ENCODE measurements at regions not wholly inside any gene's neighbourhood (a gene's known extent, or its start where the extent isn't known, plus 50 kb on each side); places are given as distances from the start of the nearest gene placed in this dataset.
"Not testable (repeated sequence)": the region's sequence is repeated elsewhere in the genome, so short reads cannot be mapped to it uniquely, and the experiment has no call there.

DNA sequence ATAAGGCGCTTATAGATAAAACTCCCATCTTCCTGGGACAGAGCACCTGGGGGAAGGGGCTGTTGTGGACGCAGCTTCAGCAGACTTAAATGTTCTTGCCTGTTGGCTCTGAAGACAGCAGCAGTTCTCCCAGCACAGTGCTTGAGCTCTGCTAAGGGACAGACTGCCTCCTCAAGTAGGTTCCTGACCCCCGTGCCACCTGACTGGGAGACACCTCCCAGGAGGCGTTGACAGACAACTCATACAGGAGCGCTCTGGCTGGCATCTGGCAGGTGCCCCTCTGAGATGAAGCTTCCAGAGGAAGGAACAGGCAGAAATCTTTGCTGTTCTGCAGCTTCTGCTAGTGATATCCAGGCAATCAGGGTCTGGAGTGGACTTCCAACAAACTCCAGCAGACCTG lies 383.1 kb upstream of the EMCN start:
- DNase-seq (ENCODE audit: low spot score), result not testable (repeated sequence)

DNA sequence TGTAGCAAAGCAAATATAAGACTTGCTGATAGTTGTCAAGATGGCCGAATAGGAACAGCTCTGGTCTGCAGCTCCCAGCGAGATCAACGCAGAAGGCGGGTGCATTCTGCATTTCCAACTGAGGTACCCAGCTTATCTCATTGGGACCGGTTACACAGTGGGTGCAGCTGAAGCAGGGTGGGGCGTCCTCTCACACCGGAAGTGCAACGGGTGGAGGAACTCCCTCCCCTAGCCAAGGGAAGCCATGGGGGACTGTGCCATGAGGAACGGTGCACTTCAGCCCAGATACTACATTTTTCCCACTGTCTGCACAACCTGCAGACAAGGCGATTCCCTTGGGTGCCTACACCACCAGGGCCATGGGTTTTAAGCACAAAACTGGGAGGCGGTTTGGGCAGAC lies 382.3 kb upstream of the EMCN start:
- no peak for DNase-seq (ENCODE audit: low spot score)

DNA sequence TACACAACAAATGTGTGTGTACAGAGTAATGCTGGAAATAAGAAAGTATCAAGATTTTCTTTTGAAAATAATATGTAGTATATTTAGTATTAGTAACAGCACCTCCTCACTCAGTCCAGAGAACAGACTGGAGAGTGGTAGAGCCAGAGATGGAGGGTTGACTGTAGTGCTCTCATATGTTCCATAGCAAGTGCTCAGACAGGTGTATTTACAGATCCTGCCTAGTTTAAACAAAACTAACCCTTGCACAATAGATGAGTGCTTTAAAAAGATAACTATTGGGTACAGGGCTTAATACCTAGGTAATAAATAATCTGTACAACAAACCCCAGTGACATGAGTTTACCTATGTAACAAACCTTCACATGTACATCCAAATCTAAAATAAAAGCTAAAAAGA lies 381.0 kb upstream of the EMCN start:
- DNase-seq (ENCODE audit: low spot score), result no peak

DNA sequence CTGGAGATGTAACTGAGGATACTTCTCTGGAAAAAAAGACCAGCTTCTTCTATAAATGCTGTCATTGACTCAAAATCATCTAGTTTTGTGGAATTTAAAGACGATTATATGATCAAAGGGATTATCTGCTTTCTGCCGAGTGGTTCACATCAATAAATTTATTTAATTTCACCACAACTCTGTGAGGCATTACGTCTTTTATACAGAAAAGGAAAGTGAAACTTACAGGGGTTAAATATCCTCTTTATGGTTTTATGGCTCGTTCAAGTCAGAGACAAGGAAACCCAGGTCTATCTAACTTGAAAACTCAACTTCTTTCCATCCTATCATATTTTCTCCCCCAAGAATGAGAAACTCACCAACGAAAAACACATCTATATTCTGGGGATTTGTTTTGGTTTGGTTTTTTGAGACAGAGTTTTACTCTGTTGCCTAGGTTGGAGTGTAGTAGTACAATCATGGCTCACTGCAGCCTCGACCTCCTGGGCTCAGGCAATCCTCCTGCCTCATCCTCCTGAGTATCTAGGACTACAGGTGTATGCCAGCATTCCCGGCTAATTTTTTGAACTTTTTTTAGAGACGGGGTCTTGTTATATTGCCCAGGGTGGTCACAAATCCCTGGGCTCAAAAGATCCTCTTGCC lies 377.9 kb upstream of the EMCN start:
- no peak for DNase-seq (ENCODE audit: low spot score)

DNA sequence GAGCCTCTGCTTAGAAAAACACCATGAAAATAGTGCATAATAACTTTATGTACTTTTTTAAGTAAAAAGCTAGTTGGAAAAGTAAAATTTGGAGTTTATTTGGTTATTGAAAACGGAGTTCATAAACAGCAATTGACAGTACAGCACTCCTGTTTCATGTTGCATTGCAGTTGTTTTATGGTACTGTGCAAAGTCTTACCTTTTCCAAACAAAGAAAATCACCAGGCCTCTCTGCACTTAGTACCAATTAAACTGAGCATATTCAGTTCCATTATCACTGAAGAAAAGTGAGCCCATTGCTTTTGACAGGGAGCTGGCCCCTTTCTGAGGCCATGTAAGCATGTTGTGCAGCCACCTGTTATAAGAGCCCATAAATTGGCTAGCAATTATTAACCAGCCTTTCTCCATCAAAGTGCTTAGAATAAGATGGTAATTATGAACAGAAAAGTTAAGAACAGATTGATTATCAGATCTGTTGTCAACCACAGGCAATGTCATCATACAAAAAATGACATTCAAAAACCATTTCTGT lies 376.6 kb upstream of the EMCN start:
- DNase-seq (ENCODE audit: low spot score), result no peak

DNA sequence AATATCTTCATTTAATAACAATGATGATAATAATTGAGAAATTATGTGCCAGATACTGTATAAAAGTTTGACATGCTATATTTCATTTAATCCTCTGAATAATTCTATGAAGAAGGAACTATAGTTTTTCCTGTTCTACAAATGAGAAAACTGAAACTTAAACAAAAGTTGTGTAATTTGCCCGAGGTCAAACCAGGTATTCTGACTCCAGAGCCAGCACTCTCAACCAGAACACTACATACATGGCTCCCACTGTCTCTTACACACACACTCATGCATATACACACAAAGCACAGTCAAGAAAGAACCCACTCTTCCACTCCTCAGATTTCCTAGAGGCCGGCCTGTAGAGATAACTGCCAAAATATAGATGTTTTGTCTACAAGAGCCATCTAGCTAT lies 374.0 kb upstream of the EMCN start:
- DNase-seq (ENCODE audit: low spot score), result no peak

DNA sequence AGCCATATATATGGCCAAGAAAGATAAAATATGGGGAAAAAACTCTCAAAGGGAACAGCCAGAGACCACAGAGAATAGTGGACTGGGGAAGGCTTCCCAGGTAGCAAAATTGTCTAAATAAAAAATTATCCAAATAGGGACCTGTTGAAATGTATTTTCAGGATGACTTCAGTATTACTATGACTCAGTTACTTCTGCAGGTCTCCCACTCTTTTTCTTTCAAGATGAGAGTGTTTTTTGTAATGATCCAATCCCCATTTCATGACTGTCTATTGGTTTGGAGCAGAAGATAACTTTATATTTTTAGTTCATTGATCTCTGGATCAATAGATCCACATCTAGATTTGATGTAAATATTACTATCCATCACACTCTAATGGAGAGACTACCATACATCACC lies 372.1 kb upstream of the EMCN start:
- no peak for DNase-seq (ENCODE audit: low spot score)

DNA sequence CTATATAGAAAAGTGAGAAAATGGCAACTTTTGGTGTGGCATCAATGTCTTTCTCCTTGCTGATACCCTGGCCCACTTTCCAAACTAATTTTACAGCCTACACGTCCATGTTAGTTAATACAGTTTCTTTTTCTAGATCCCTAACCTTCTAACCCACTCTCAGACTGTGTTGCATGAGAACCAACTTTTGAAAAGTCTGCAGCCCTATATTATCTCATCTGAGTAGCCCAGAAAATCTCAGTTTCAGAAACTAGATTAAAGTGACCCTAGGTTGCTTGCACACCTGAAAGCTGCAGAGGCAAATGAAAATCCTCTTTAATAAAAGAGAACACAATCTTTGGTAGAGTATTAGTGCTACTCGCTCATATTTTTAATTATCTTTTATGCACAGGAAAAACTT lies 371.6 kb upstream of the EMCN start:
- no peak for DNase-seq (ENCODE audit: low spot score)

DNA sequence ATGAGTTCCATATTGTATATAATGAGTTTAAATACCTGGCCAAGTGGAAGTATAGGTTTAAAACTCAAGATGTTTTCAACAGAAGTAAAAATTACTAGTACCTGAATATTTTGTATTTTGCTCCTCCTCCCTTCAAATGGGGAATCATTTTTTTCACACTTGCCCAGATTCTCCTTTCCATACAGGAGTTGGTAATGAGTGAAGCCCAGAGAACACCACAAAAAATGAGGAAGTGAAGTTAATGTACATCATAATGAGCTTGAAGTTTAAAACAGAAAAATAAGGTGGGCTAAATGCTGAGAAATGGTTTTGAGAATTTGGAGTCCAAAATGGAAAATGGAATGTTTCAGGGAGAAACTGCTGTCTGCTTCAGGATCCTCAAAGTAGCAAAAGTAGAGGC lies 364.8 kb upstream of the EMCN start:
- no peak for DNase-seq (ENCODE audit: low spot score)

DNA sequence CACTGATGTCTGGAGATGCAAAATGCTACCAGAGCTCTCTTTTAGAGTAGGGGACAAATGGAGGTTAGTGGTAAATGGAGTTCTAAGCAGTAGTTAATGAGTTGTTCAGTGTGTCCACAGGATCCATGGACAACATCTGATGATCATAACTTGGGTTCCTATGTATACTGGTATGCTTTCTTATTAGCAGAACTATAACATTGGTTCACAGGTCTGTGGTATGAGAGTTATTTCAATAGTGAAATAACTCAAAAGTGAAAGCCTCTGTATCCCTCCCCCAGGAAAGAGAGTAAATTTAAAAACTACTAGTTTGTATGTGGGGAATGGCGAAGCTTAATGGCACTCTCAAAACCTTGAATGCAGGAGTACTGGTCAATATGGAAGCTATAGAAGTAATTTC lies 363.5 kb upstream of the EMCN start:
- DNase-seq (ENCODE audit: low spot score), result no peak

DNA sequence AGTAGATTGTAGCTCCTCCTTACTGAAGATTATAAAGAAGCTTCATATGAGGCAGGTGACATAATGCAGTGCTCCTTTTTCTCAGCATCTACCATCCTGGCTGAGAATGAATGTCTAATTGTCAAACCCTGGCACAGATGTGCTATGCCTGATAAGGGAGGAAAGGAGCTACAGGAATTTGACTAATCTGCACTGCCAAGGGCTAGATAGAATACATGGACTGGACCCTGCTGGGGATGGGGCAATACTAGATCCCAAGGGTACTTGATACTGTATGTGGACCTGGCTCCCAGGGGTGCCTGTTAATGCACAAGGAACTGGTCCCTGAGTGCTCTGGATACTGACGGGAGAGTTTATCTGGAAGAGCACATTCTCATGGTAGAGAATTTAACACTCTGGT lies 362.2 kb upstream of the EMCN start:
- DNase-seq (ENCODE audit: low spot score), result peak; percentile 13

DNA sequence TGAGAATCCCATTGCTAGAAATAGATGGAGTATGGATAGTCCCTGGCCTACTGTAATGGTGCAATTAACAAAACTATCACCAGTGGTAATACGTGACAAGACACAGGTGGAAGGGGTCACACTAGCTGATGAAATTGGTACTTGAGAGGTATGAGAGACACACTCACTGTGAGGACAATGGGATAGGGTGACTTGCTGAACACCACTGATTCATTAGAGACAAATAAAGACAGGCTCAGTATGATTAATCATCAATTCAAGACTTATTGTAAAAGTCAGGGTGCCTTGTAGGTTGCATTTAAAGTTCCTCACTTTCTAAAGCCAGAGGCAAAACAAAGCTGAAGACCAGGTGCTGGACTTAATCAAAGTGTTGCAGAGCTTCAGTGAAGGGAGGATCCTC lies 361.6 kb upstream of the EMCN start:
- DNase-seq (ENCODE audit: low spot score), result no peak

DNA sequence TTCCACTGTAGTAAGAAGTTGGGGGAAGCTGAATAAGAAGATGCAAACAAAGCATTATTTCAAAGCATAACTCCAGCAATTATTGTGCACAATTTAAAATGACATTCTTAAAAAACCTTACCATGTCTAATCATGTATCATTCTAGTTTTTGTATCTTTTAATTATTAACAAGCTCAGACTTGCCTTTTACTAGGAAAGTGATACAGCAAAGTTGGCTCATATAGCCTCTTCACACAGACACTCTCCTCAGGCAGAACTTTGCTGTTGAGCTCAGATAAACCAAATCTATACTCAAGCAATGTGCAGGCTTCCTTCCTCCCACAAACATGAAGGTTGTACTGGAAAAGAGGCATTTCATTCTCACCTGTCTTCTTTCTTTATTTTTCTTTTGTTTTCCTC lies 358.7 kb upstream of the EMCN start:
- no peak for DNase-seq (ENCODE audit: low spot score)

DNA sequence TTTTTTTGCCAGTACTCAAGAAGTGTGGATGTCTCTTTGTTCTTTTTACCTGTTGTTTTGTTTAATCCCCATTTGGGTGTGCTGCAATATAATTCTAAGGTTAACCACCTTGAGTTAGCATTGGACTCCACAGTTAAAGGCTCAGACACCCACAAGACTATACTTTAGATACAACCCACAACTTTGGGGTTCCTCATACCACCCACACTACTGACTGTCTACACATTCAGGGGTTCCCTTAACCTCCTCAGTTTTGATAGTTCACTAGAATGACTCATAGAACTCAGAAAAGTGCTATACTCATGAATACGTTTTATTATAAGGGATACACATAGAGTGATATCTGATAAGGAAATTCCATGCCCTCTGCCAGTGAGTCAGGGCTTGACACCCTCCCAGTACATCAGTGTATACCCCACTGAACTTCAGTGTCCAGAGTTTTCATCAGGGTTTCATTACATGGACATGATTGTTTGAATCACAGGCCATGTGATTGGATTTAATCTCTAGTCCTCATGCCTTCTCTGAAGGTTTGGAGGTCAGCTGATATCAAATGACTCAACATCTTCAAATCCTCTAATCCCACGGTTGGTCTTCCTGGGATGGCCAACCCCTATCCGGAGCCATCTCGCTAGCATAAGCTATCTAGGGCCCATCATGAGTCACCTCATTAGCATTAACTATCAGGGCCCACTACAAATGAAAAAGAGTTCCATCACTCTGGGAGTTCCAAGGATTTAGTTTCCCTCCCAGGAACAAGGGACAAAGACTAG lies 357.7 kb upstream of the EMCN start:
- no peak for DNase-seq (ENCODE audit: low spot score)

DNA sequence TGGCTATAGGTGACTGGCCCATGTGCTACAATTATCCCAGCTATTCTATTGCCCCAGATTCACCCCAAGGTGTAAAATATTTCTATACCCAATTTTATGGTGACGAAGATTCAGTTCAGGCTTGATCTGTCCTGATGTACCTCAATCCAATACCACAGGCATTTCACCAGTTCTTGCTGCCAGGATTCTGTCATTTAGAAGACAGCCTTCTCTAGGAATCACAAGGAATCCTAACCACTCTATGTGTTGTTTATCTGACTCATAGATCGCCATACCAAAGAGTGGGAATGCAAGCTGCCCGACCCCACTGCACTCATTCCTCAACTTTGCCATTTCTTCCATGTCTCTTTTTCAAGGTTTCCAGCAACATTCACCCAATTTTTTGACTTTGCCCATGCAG lies 355.0 kb upstream of the EMCN start:
- no peak for DNase-seq (ENCODE audit: low spot score)

DNA sequence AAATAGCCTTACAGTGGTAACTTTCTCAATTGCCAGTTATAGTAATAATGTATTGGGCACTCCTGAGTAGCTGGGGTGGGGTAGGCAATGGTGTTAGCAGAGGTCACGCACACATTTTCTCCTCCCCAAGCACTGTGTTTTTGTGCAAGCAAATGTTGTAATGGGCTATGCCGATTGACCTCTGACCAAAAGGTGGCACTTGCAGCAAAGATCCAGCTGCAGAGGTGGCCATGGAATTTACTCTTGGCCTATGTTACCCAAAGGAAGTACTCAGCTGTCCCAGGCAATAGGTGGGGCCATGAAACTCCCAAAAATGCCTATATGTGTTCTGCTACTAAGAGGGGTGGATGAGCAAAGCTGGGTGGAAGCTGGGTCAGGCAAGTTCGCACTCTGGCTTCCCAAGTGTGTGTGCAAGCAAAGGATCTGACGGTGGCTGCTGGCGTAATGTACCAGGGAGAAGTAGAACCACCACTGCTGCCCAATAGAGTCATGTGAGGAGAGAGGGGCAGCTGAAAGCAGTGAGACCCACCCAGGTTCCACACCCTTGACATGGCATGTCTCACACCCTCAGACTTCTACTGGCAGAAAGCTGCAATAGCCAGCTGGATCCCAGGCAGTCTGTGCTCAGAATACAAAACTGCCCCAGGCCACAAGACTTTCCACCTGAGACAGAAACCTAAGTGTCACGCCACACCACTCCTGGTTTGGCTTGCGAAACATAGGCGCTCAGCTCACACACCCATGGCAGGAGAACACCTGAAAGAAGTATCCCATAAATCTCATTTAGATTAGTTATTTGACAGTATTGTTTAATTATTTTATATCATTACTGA lies 353.3 kb upstream of the EMCN start:
- no peak for DNase-seq (ENCODE audit: low spot score)

DNA sequence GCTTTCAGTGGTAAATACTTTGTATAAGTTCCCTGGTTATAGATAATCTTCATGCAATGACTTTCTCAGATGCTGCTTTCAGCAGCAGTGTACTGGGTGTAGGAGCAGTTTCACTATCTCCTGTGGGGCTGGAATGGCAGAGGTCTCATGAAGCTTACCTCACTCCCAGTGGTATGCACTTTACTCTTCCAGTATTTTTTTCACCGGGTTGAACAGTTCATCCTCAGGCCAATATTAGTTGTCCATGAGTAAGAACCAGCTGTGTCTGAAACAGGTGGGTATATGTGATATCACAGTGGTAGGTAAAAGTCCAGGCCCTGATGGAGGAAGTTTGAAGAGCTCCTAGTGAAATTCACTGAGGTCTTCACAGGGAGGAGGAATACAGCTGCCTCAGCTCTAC lies 351.5 kb upstream of the EMCN start:
- DNase-seq (ENCODE audit: low spot score), result no peak

DNA sequence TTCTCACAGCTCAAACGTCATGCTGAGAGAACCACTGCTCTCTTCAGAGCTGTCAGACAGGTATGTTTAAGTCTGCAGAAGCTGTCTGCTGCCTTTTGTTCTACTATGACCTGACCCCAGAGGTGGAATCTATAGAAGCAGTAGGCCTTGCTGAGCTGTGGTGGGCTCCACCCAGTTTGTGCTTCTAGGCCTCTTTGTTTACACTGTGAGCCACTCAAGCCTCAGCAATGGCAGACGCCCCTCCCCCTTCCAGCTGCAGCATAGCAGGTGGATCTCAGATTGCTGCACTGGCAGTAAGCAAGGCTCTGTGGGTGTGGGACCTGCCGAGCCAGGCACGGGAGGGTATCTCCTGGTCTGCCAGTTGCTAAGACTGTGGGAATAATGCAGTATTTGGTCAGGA lies 350.5 kb upstream of the EMCN start:
- peak; percentile 30 for DNase-seq (ENCODE audit: low spot score)

DNA sequence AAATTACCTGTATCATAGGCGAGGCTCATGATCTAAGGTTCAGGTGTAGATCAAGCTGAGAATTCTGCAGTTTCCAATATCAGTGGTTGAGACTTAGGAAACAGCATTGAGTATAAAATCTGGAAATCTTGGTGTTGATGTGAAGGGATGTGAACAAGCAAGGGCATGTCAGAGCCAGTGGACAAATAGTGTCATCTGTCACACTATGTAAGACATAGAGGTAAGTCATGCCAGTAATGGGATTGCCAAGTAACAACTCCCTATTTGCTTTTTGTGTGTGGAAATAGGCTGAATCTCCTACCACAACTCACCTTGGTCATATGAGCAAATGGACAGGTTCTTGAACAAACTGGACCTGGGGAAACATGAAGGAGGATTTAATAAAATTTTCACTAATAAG lies 334.5 kb upstream of the EMCN start:
- no peak for DNase-seq (ENCODE audit: low spot score)

DNA sequence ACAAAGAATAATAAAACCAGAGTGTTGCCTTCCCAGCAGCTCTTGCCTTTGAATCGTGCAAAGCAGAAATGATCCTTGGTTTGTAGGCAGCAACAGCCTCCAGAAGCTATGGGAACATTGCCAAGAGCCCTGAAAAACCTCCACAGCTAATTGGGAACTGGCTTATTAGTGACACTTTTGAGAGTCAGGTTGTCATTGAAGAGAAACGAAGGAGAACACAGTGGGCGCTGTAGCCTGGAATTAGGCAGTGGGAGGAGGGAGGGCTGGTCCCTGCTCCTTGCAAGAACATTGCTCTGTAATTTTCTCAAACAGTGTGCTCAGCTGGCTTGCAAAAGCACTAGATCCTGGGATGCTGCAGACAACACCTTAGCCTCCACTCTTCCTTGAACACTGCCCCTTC lies 331.5 kb upstream of the EMCN start:
- DNase-seq (ENCODE audit: low spot score), result no peak

DNA sequence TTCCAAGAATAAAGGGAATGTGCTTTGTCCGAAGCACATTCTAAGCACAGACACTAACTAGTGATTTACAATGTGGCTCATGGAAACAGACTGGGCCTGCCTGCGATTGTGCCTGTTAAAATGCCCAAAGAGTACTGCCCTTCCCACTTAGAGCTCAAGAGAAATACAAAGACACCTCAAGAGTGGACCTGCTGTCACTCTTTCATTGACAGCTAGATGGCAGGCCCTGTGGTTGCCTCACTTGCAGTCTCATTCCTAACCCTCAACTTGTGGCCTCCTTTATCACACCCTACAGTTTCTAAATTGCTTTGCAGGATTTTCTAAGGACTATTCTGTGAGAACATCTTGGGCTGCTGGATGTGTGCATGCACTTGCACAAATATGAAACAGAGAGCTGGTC lies 331.0 kb upstream of the EMCN start:
- no peak for DNase-seq (ENCODE audit: low spot score)

DNA sequence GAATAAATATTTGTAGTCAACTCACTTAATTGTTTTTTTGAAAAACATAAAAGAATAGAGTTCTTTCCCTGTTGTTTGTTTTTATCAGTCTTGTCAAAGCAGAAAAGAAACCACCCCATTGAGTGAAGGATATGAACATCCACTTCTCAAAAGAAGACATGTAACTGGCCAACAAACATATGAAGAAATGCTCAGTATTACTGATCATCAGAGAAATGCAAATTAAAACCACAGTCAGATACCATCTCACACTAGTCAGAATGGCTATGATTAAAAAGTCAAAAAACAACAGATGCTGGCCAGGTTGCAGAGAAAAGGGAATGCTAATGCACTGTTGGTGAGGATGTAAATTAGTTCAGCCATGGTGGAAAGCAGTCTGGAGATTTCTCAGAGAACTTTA lies 326.1 kb upstream of the EMCN start:
- no peak for DNase-seq (ENCODE audit: low spot score)

DNA sequence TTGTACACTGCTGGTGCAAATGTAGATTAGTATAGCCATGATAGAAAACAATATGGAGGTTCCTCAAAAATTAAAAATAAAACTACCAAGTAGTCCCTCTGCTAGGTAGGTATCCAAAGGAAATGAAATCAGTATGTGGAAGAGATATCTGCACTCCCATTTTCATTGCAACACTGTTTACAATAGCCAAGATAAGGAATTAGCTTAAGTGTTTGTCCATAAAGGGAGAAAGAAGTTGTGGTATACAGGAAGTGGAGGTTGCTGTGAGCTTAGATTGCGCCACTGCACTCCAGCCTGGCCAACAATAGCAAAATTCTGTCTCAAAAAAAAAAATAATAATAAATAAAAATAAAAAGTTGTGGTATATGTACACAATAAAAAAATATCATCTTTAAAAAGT lies 325.0 kb upstream of the EMCN start:
- DNase-seq (ENCODE audit: low spot score), result no peak
